Endothelial cell of umbilical vein (primary cell): ENCODE measurements at regions not wholly inside any gene's neighbourhood (a gene's known extent, or its start where the extent isn't known, plus 50 kb on each side); places are given as distances from the start of the nearest gene placed in this dataset.

ENCODE experiments used
- BruUV-seq: library from RNA; stranded (reverse); fragments of 400-500 nt; replicated peaks from 2 replicates; lab custom pipeline; 2021; lab: Mats Ljungman, UMichigan
- CTCF ChIA-PET: fragments of 300-600, 350-600 bp; sonication (Branson Sonifier 250); formaldehyde crosslinking; loops from one replicate; lab custom pipeline; 2021; ENCODE audit warnings: antibody characterized with exemption, inconsistent platforms; lab: Charles Lee
- POLR2A ChIA-PET: fragments of 300-600, 350-600 bp; sonication (Branson Sonifier 250); formaldehyde crosslinking; loops from one replicate; lab custom pipeline; 2021; ENCODE audit warnings: antibody characterized with exemption, inconsistent platforms; lab: Charles Lee
- DNase-seq: peaks from one replicate; pipeline ENCODE4 v3.0.0-alpha.2; 2011; ENCODE audit warnings: low read depth, low spot score
- FAIRE-seq: peaks from 2 replicates; lab custom pipeline; 2011; peaks lifted over from hg19 to GRCh38; lab: Jason Lieb, UNC
- H2AFZ ChIP-seq: 2 replicates; pipeline ENCODE4 v1.6.0; 2012; ENCODE audit warnings: low read depth, low read length, control low read depth, inconsistent platforms
- H3K27ac ChIP-seq: 2 replicates; pipeline ENCODE4 v1.5.1; 2011; ENCODE audit warnings: low read depth, mild to moderate bottlenecking, control low read depth, low read length, moderate library complexity; ENCODE audit not compliant: insufficient read depth
- H3K27me3 ChIP-seq, 2 experiments: 2 replicates each; pipeline versions ENCODE4 v1.6.0 to v1.6.1; 2011; ENCODE audit warnings: low read length in 2 of 2, mixed read lengths in 1 of 2; ENCODE audit not compliant: control insufficient read depth in 2 of 2, insufficient read depth in 2 of 2
- H3K36me3 ChIP-seq, 2 experiments: 2 replicates in 1 of 2; 3 replicates in 1 of 2; pipeline ENCODE4 v1.5.1; 2011; ENCODE audit warnings: low read length in 2 of 2, mild to moderate bottlenecking in 1 of 2, moderate library complexity in 1 of 2; ENCODE audit not compliant: control insufficient read depth in 2 of 2, insufficient read depth in 2 of 2; ENCODE audit errors: extremely low read depth in 1 of 2
- H3K4me1 ChIP-seq: 3 replicates; pipeline ENCODE4 v1.5.1; 2011; ENCODE audit warnings: mild to moderate bottlenecking, low read length; ENCODE audit not compliant: control insufficient read depth, insufficient read depth; ENCODE audit errors: extremely low read depth
- H3K4me2 ChIP-seq: 2 replicates; pipeline ENCODE4 v1.6.1; 2011; ENCODE audit warnings: low read length, control low read depth, mixed read lengths; ENCODE audit not compliant: insufficient read depth
- H3K4me3 ChIP-seq, 3 experiments: fragments of 200-600 bp in 1 of 3; sonication (generic), shearing (Covaris generic) in 1 of 3; replicated peaks in 1 of 3; 2 replicates each; pipeline ENCODE4 v1.5.1; 2011 to 2016; ENCODE audit warnings: control low read depth in 3 of 3, low read length in 3 of 3, mild to moderate bottlenecking in 2 of 3, inconsistent platforms in 1 of 3, low read depth in 1 of 3, moderate library complexity in 1 of 3; ENCODE audit not compliant: insufficient read depth in 1 of 3
- H3K79me2 ChIP-seq: 2 replicates; pipeline ENCODE4 v1.6.0; 2012; ENCODE audit warnings: low read length, inconsistent platforms; ENCODE audit not compliant: control insufficient read depth, insufficient read depth
- H3K9ac ChIP-seq: replicated peaks from 2 replicates; pipeline ENCODE3; 2011; ENCODE audit warnings: low read length, control low read depth; ENCODE audit not compliant: insufficient read depth; ENCODE audit errors: extremely low read depth
- H3K9me1 ChIP-seq: replicated peaks from 3 replicates; pipeline ENCODE4 v1.6.0; 2011; ENCODE audit warnings: mild to moderate bottlenecking, low read length; ENCODE audit not compliant: control insufficient read depth, insufficient read depth; ENCODE audit errors: extremely low read depth
- H3K9me3 ChIP-seq: replicated peaks from 2 replicates; pipeline ENCODE4 v1.5.1; 2012; ENCODE audit warnings: low read length, inconsistent platforms; ENCODE audit not compliant: control insufficient read depth, insufficient read depth
- H4K20me1 ChIP-seq: replicated peaks from 2 replicates; pipeline ENCODE3; 2011; ENCODE audit warnings: mild to moderate bottlenecking, low read length; ENCODE audit not compliant: control insufficient read depth, insufficient read depth; ENCODE audit errors: extremely low read depth
- CTCF ChIP-seq, 2 donors: IDR thresholded peaks; 1 replicate in 1 of 2; 2 replicates in 1 of 2; pipeline ENCODE4 v1.5.1; 2011; ENCODE audit warnings: low read length in 2 of 2, mild to moderate bottlenecking in 2 of 2, moderate library complexity in 2 of 2, control low read depth in 1 of 2, inconsistent platforms in 1 of 2, low read depth in 1 of 2; ENCODE audit not compliant: insufficient read depth in 1 of 2; ENCODE audit errors: extremely low read depth in 1 of 2
- EZH2 ChIP-seq: IDR thresholded peaks from 2 replicates; pipeline ENCODE4 v1.6.1; 2012; ENCODE audit warnings: borderline replicate concordance, low read depth, mild to moderate bottlenecking, moderate library complexity, low read length, inconsistent platforms; ENCODE audit not compliant: severe bottlenecking
- FOS ChIP-seq: IDR thresholded peaks from 2 replicates; pipeline ENCODE4 v1.6.1; 2011; ENCODE audit warnings: mild to moderate bottlenecking, low read length, moderate library complexity, borderline replicate concordance; ENCODE audit not compliant: insufficient read depth
- GATA2 ChIP-seq: IDR thresholded peaks from 2 replicates; pipeline ENCODE4 v1.7.0; 2011; ENCODE audit warnings: low read depth, mild to moderate bottlenecking, moderate library complexity, mixed read lengths, low read length; ENCODE audit not compliant: insufficient read length, insufficient read depth
- JUN ChIP-seq: IDR thresholded peaks from 2 replicates; pipeline ENCODE4 v1.6.1; 2011; ENCODE audit warnings: borderline replicate concordance, low read depth; ENCODE audit not compliant: insufficient read length, insufficient read depth
- MAX ChIP-seq: IDR thresholded peaks from 2 replicates; pipeline ENCODE4 v1.6.1; 2011; ENCODE audit not compliant: insufficient read depth, insufficient read length
- MYC ChIP-seq: IDR thresholded peaks from one replicate; pipeline ENCODE4 v1.6.1; 2011; ENCODE audit warnings: mild to moderate bottlenecking, low read depth, low read length
- POLR2A ChIP-seq: IDR thresholded peaks from 2 replicates; pipeline ENCODE4 v1.6.1; 2012; ENCODE audit warnings: low read depth, mild to moderate bottlenecking, control low read depth, low read length
- POLR2AphosphoS5 ChIP-seq: IDR thresholded peaks from 2 replicates; pipeline ENCODE4 v1.6.1; 2012; ENCODE audit warnings: low read depth, mild to moderate bottlenecking, control low read depth, low read length, moderate library complexity; ENCODE audit not compliant: insufficient read depth
- dilution Hi-C: fragments of 300-500 bp; cut with MboI; formaldehyde crosslinking; loops from one replicate; pipeline ENCODE4 v1.15.0; 2019; ENCODE audit warnings: low sequenced_read_pairs; ENCODE audit not compliant: extremely low pct_ligation_motif_present
- intact Hi-C: fragments of 100-400 bp; cut with micrococcal nuclease; formaldehyde crosslinking; loops from one replicate; pipeline ENCODE4 v1.10.0; 2022

- H3K27me3 ChIP-seq: no peaks in the 10 kb centered on the region
- no peak for TF ChIP-seq POLR2A
- no peak for TF ChIP-seq MAX
- no peak for TF ChIP-seq POLR2AphosphoS5
- no peak for TF ChIP-seq CTCF (IDR thresholded peaks at IDR 0.05; ENCODE audit: extremely low read depth in 1 of 2, insufficient read depth in 1 of 2, low read depth in 1 of 2, low read length in 2 of 2)
- TF ChIP-seq MYC: no peak
- no peak for TF ChIP-seq FOS
- TF ChIP-seq JUN: no peak
- TF ChIP-seq EZH2: no peak
- no peak for TF ChIP-seq GATA2
- H3K4me1 ChIP-seq: no peaks in the 10 kb centered on the region
- no TSS peak for BruUV-seq
- ChIA-PET POLR2A (no interaction called here), CTCF (no interaction called here)
- dilution Hi-C loops (no loop called here), intact Hi-C loops (no loop called here)
- no peaks in the 10 kb centered on the region for H4K20me1 ChIP-seq
- no peaks in the 10 kb centered on the region for H3K9me3 ChIP-seq
- no peak overlapping the region for H3K4me3 ChIP-seq
- H3K4me2 ChIP-seq: no peak overlapping the region
- H3K27ac ChIP-seq: no peak overlapping the region
- H2AFZ ChIP-seq: no peak overlapping the region
- H3K79me2 ChIP-seq: no peaks in the 10 kb centered on the region
- H3K9ac ChIP-seq: no peak overlapping the region
- H3K36me3 ChIP-seq: no peaks in the 10 kb centered on the region
- DNase-seq (no peak), FAIRE-seq (no peak)
- H3K9me1 ChIP-seq: no peaks in the 10 kb centered on the region
Observed at GRCh38 chr15:88394553-88395145, 72.5 kb downstream of the MRPL46 start.
